Mucosa of descending colon (tissue), 3 donors: ENCODE measurements at regions not wholly inside any gene's neighbourhood (a gene's known extent, or its start where the extent isn't known, plus 50 kb on each side); places are given as distances from the start of the nearest gene placed in this dataset.

ENCODE experiments used
- ATAC-seq: fragments of 200-7000 bp; cut with Tn5 transposase; one replicate; pipeline ENCODE4 v1.9.1; 2020; ENCODE audit warnings: mild to moderate bottlenecking, moderate library complexity
- DNase-seq, 3 donors: peaks; one replicate each; pipeline ENCODE4 v3.0.0-alpha.2; 2020
- H3K36me3 ChIP-seq: fragments of 200-600 bp; one replicate; pipeline ENCODE4 v1.8.0; 2021; ENCODE audit warnings: low read depth, mild to moderate bottlenecking
- H3K4me1 ChIP-seq: fragments of 200-600 bp; one replicate; pipeline ENCODE4 v1.8.0; 2021; ENCODE audit warnings: low read depth, mild to moderate bottlenecking
- H3K4me3 ChIP-seq: fragments of 200-600 bp; one replicate; pipeline ENCODE4 v1.8.0; 2021; ENCODE audit warnings: mild to moderate bottlenecking
- H3K9me3 ChIP-seq: fragments of 200-600 bp; one replicate; pipeline ENCODE4 v1.8.0; 2021; ENCODE audit warnings: mild to moderate bottlenecking
- intact Hi-C, 2 donors: fragments of 100-400 bp; cut with DNase I in 1 of 2; cut with micrococcal nuclease in 1 of 2; formaldehyde crosslinking; loops; one replicate each; pipeline versions ENCODE4 v1.11.0 to v1.11.1; 2022; cut with DNase I, micrococcal nuclease
- TF ChIP-seq, protein P1 (sequence below): fragments of 200-600 bp; IDR thresholded peaks from one replicate; pipeline ENCODE4 v1.8.0; 2022; ENCODE audit warnings: antibody characterized with exemption, mild to moderate bottlenecking
- donor health status: DM: no; HTN: no; CAD: no; lungs with moderate emphysema.
- donor health status: DM: no; HTN: no; CAD: no.
- donor health status: DM: no; HTN: yes; CAD: no.

DNA sequence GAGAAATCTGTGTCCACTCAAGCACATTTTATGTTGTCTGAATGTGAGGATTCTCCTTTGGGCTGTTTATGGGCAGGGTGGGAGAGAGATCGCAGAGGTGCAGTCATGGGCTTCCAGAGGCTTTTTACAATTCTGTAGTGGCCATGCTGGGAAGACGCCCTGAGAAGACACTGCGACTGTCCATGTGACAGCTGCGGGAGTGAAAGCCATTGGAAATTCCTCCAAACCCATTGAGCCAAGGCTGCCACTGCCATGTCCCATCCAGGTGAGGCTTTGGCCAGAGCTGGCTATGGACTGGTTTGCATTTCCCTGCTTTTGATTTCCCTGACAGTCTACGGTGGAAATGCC is 216.9 kb upstream of the ECI2 start:
- Histone ChIP-seq H3K4me1 (peaks cover 4% of the 10 kb centered on the region), H3K9me3 (no peaks in the 10 kb centered on the region), H3K4me3 (no peak overlapping the region), H3K36me3 (no peaks in the 10 kb centered on the region)
- no peak for DNase-seq
- intact Hi-C loops = no loop called here
- no peak for ATAC-seq
- TF ChIP-seq, protein P1, sequence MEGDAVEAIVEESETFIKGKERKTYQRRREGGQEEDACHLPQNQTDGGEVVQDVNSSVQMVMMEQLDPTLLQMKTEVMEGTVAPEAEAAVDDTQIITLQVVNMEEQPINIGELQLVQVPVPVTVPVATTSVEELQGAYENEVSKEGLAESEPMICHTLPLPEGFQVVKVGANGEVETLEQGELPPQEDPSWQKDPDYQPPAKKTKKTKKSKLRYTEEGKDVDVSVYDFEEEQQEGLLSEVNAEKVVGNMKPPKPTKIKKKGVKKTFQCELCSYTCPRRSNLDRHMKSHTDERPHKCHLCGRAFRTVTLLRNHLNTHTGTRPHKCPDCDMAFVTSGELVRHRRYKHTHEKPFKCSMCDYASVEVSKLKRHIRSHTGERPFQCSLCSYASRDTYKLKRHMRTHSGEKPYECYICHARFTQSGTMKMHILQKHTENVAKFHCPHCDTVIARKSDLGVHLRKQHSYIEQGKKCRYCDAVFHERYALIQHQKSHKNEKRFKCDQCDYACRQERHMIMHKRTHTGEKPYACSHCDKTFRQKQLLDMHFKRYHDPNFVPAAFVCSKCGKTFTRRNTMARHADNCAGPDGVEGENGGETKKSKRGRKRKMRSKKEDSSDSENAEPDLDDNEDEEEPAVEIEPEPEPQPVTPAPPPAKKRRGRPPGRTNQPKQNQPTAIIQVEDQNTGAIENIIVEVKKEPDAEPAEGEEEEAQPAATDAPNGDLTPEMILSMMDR = no peak

DNA sequence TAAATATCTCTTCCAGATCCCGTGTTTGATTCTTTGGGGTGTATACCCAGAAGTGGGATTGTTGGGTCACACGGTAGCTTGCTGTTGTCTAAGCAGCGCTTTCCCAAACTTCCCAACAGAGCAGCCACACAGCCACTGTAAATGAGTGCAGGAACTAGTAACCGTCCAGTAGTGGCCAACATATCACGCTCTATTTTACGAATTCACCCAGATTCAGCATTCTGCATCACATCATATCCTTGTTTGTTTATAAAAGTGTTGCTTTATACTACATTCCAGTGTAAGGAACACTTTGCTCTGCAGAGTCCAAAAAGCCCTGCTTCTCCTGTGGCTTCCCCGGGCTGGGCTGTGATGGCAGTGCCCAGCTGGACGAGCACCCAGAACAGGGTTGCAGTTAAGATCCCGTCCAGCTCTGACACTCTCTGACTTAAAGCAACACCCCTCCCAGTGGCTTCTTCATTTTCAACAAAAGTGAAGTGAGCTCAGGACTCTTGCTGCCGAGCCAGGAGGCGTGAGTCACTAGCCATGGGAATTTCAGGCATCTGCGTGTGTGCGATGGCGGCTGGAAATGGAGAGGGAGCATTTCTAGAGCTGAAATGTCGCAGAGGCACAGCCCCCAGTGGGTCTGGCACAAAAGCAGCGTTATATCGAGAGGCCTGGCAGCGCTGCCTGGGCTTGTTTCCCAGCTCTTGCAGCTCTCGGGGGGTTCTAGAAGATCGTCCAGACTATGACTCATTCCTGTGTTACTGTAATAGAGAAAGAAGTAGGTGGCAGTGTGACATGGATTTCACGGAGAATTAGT is 216.3 kb upstream of the ECI2 start:
- Histone ChIP-seq H3K4me3 (no peak overlapping the region), H3K4me1 (no peaks in the 10 kb centered on the region), H3K9me3 (no peaks in the 10 kb centered on the region), H3K36me3 (no peaks in the 10 kb centered on the region)
- intact Hi-C loops = no loop called here
- TF ChIP-seq, protein P1 = no peak
- ATAC-seq = peak; percentile 54
- DNase-seq = peak in 2 of 3 donors; percentile 46 to 66

DNA sequence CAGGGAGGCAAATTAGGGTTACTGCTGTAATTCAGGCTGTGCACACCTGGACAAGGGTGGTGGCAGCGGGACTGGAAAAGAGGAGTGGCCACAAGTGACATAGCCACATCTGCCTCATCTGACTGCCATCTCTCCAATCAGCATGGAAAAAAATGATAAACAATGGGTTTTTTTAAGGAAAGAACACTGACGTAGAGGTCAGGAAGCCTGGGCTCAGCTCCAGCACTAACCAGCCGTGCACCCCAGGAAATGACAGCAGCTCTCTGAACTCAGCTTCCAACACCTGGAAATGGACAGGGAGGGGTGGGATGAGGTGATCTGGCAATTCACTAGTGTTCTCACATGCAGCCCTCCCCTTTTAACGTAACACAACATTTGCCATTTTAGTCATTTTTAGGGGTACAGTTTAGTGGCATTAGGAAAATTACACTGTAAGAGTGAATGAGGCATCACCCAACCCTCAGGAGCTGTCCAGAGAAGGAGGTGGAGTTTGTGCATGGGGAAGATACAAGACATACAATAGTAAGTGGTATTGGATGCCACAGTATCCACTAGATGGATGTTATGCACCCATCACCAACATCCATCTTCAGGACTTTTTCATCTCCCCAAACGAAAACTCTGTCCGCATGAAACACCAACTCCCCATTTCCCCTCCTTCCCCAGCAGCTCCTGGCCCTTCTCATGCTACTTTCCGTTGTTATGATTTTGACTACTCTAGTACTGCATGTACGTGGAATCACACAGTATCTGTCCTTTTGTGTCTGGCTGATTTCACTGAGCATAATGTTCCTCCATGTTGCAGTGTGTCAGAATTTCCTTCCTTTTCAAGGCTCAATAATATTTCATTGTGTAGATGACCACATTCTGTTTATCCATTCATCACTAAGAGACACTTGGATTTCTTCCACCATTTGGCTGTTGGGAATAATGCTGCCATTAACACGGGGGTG is 215.5 kb upstream of the ECI2 start:
- H3K9me3 ChIP-seq = no peaks in the 10 kb centered on the region
- H3K36me3 ChIP-seq = no peaks in the 10 kb centered on the region
- TF ChIP-seq, protein P1 = no peak
- no peak overlapping the region for H3K4me3 ChIP-seq
- no peaks in the 10 kb centered on the region for H3K4me1 ChIP-seq
- no peak for DNase-seq
- ATAC-seq = no peak
- intact Hi-C loops = no loop called here

DNA sequence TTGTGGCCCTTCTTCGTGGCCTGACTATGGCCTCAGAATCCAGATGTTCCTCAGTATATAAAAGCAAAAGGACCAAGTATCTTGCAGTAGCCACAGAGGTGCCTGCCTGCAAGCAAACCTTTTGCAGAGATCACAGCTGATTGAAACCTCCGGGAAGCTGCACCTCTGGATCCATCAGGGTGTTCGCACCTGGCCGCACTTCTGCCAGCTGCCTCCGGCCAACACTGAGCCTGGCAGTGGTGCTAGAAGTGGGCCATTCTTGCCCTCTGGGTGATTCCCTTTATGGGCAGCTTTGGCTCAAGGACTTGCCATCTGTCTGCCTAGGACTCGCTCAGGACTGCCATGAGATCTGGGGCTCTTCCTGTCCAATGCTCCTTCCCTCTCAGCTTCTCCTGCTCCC is 214.6 kb upstream of the ECI2 start:
- intact Hi-C loops = no loop called here
- no peak overlapping the region for H3K4me3 ChIP-seq
- H3K36me3 ChIP-seq = no peaks in the 10 kb centered on the region
- no peaks in the 10 kb centered on the region for H3K4me1 ChIP-seq
- H3K9me3 ChIP-seq = no peaks in the 10 kb centered on the region
- ATAC-seq = no peak
- no peak for DNase-seq
- TF ChIP-seq, protein P1 = no peak

DNA sequence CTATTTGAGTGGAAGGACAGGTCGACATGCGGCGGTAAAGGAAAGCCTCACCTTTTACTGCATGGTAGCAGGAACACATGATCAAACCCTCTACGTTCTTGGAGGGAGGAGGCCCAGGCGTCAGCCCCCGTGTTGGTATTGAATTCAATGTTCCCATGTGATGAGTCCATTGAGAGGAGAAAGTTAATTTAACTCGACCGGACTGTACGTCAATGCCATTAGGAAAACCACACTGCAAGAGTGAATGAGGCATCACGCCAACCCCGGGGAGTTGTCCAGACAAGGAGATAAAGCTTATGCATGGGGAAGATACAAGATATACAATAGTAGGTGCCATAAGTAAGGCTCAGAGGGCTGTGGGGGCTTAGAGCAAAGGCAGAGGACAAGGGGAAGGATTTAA is 213.9 kb upstream of the ECI2 start:
- TF ChIP-seq, protein P1 = no peak
- no peaks in the 10 kb centered on the region for H3K9me3 ChIP-seq
- intact Hi-C loops = no loop called here
- no peaks in the 10 kb centered on the region for H3K4me1 ChIP-seq
- DNase-seq = no peak
- H3K36me3 ChIP-seq = no peaks in the 10 kb centered on the region
- no peak for ATAC-seq
- no peak overlapping the region for H3K4me3 ChIP-seq
